ENCODE measurements at regions not wholly inside any gene's neighbourhood (a gene's known extent, or its start where the extent isn't known, plus 50 kb on each side); places are given as distances from the start of the nearest gene placed in this dataset.
"Not testable (repeated sequence)": the region's sequence is repeated elsewhere in the genome, so short reads cannot be mapped to it uniquely, and the experiment has no call there.

- no peak for DNase-seq (ENCODE audit: low read depth)
- TF ChIP-seq, protein P1, sequence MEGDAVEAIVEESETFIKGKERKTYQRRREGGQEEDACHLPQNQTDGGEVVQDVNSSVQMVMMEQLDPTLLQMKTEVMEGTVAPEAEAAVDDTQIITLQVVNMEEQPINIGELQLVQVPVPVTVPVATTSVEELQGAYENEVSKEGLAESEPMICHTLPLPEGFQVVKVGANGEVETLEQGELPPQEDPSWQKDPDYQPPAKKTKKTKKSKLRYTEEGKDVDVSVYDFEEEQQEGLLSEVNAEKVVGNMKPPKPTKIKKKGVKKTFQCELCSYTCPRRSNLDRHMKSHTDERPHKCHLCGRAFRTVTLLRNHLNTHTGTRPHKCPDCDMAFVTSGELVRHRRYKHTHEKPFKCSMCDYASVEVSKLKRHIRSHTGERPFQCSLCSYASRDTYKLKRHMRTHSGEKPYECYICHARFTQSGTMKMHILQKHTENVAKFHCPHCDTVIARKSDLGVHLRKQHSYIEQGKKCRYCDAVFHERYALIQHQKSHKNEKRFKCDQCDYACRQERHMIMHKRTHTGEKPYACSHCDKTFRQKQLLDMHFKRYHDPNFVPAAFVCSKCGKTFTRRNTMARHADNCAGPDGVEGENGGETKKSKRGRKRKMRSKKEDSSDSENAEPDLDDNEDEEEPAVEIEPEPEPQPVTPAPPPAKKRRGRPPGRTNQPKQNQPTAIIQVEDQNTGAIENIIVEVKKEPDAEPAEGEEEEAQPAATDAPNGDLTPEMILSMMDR (IDR thresholded peaks at IDR 0.05; ENCODE audit: insufficient read depth, low read depth, low read length, missing control alignments), result no peak
- H3K4me3 ChIP-seq (ENCODE audit: low read length), result no peak overlapping the region
These were observed 153.4 kb upstream of the MME start for GRCh38 chr3:154926721-154927120.

DNA sequence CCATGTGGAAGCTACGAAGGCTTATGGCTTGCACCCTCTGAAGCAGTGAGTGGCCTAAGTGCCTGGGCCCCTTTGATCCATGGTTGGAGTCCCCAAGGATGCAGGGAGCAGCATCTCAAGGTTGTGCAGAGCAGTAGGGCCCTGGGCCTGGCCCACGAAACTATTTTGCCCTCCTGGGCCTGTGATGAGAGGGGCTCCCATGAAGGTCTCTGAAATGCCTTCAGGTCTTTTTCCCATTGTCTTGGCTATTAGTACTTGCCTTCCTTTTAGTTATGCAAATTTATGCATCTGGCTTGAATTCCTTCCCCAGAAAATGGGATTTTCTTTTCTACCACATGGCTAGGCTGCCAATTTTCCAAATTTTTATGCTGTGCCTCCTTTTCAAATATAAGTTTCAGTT, 158.8 kb upstream of the MME start:
- TF ChIP-seq, protein P1 (IDR thresholded peaks at IDR 0.05; ENCODE audit: insufficient read depth, low read depth, low read length, missing control alignments), result no peak
- no peak overlapping the region for H3K4me3 ChIP-seq (ENCODE audit: low read length)
- no peak for DNase-seq (ENCODE audit: low read depth)

- H3K4me3 ChIP-seq (ENCODE audit: low read length), result no peak overlapping the region
- TF ChIP-seq, protein P1 (IDR thresholded peaks at IDR 0.05; ENCODE audit: insufficient read depth, low read depth, low read length, missing control alignments), result no peak
- DNase-seq (ENCODE audit: low read depth), result no peak
These were observed 160.9 kb upstream of the MME start for GRCh38 chr3:154919226-154919625.

DNA sequence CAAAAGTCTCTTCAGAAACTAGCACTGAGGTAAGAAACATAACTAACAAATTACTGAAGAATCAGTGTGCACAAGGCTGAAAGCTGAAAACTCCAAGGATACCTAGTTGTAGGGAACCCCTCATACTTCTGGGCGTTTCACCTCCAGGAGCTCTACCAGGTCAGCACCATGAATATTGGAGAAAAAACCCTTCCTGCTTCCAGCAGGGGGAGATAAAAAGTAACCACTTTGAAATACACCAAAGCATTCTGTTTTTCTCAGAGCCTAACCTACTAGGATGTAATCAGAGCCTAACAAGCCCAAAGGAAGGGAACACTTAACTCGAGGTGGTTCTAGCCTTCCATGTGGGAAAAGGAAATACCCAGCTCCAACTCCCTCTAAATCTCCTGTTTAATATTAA, 175.8 kb upstream of the MME start:
- peak; percentile 41 for DNase-seq (ENCODE audit: low read depth)
- H3K4me3 ChIP-seq (ENCODE audit: low read length), result no peak overlapping the region
- TF ChIP-seq, protein P1 (IDR thresholded peaks at IDR 0.05; ENCODE audit: insufficient read depth, low read depth, low read length, missing control alignments), result peak; percentile 62

- not testable (repeated sequence) for H3K4me3 ChIP-seq (ENCODE audit: low read length); DNase-seq (ENCODE audit: low read depth)
These were observed 177.6 kb upstream of the MME start for GRCh38 chr3:154902495-154902894.

DNA sequence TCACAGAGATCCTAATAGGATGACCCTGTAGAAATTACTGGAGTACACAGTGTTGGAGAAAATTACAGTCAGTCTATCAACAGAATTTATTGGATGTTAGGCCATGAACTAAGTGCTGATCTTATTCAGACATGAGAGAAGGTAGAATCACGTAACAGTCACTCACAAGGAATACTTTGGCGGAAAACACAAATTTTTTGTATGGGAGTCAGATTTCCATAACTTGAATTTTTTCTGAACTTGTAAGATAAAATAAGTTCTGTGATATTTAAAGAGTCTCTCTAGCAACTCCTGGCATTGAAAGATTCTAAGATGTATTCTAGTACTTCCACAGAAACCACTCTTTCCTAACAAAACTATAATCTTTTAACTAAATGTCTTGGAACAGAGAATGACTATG, 178.8 kb upstream of the MME start:
- no peak for DNase-seq (ENCODE audit: low read depth)
- TF ChIP-seq, protein P1 (IDR thresholded peaks at IDR 0.05; ENCODE audit: insufficient read depth, low read depth, low read length, missing control alignments), result no peak
- H3K4me3 ChIP-seq (ENCODE audit: low read length), result no peak overlapping the region

- no peak overlapping the region for H3K4me3 ChIP-seq (ENCODE audit: low read length)
- DNase-seq (ENCODE audit: low read depth), result no peak
- TF ChIP-seq, protein P1 (IDR thresholded peaks at IDR 0.05; ENCODE audit: insufficient read depth, low read depth, low read length, missing control alignments), result no peak
These were observed 179.3 kb upstream of the MME start for GRCh38 chr3:154900816-154901215.

DNA sequence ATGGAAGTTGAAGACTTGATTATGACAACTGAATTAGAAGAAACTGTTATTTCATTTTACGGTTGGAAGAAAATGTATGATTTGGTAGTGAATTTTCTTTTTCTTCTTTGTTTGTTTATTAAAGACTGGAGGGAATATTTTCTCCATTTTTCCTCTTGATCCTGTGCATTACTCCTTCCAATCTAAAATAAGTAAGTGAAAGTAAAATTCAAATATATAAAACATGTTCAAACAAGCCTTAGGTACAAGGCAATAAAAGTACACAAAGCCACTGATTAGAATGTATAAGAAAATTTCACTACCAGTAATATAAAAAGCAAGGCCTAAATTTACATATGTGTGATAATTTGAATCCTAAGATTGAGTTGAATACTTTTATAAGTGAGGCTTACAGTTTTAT, 181.2 kb upstream of the MME start:
- DNase-seq (ENCODE audit: low read depth), result no peak
- TF ChIP-seq, protein P1 (IDR thresholded peaks at IDR 0.05; ENCODE audit: insufficient read depth, low read depth, low read length, missing control alignments), result no peak
- no peak overlapping the region for H3K4me3 ChIP-seq (ENCODE audit: low read length)

Data from epithelial cell of esophagus (primary cell).